DND-41 (cell line): ENCODE measurements at regions not wholly inside any gene's neighbourhood (a gene's known extent, or its start where the extent isn't known, plus 50 kb on each side); places are given as distances from the start of the nearest gene placed in this dataset.

Experiments
- CTCF ChIP-seq: IDR thresholded peaks from 2 replicates; pipeline ENCODE4 v1.5.1; 2012; ENCODE audit warnings: borderline replicate concordance, low read length, moderate library complexity, mild to moderate bottlenecking; ENCODE audit not compliant: poor library complexity, severe bottlenecking; ENCODE audit errors: extremely low read depth
- EZH2 ChIP-seq: IDR thresholded peaks from 3 replicates; pipeline ENCODE4 v1.6.1; 2012; ENCODE audit warnings: borderline replicate concordance, low read depth, mild to moderate bottlenecking, moderate library complexity, low read length, inconsistent platforms; ENCODE audit not compliant: severe bottlenecking

GRCh38 chr13:58933475-58933874 lies 1230.3 kb downstream of the DIAPH3 start:
- TF ChIP-seq CTCF (no peak), EZH2 (no peak)
